HepG2 (cell line): ENCODE measurements at regions not wholly inside any gene's neighbourhood (a gene's known extent, or its start where the extent isn't known, plus 50 kb on each side); places are given as distances from the start of the nearest gene placed in this dataset.

Experiments used
- ARNT ChIP-seq: fragments of 450-650 bp; IDR thresholded peaks from 2 replicates; pipeline ENCODE4 v1.6.1; 2017
- CTCF ChIP-seq: sonication (generic); formaldehyde crosslinking; IDR thresholded peaks from 2 replicates; pipeline ENCODE4 v1.5.0; 2020; ENCODE audit warnings: mild to moderate bottlenecking, missing genetic modification reagents, moderate library complexity
- JUNB ChIP-seq: sonication (generic); formaldehyde crosslinking; IDR thresholded peaks from 2 replicates; pipeline ENCODE4 v1.8.0; 2022; ENCODE audit warnings: missing genetic modification reagents, mild to moderate bottlenecking, borderline replicate concordance
- JUND ChIP-seq: sonication (generic); formaldehyde crosslinking; IDR thresholded peaks from 2 replicates; pipeline ENCODE4 v1.8.0; 2022; ENCODE audit warnings: mild to moderate bottlenecking, missing genetic modification reagents
- TBL1XR1 ChIP-seq: fragments of 150-350 bp; IDR thresholded peaks from 2 replicates; pipeline ENCODE4 v1.6.1; 2014; ENCODE audit warnings: borderline replicate concordance, low read length; ENCODE audit not compliant: partially characterized antibody
- TSC22D2 ChIP-seq: sonication (generic); formaldehyde crosslinking; IDR thresholded peaks from 2 replicates; pipeline ENCODE4 v1.5.1; 2020; ENCODE audit warnings: missing genetic modification reagents, mild to moderate bottlenecking, borderline replicate concordance
- ZBTB33 ChIP-seq: sonication (generic); formaldehyde crosslinking; IDR thresholded peaks from 2 replicates; pipeline ENCODE4 v1.4.0; 2020; ENCODE audit warnings: missing genetic modification reagents
- ZBTB43 ChIP-seq: sonication (generic); formaldehyde crosslinking; conservative IDR thresholded peaks from 2 replicates; pipeline ENCODE4 v1.4.0; 2020; ENCODE audit warnings: missing genetic modification reagents
- ZNF138 ChIP-seq: sonication (generic); formaldehyde crosslinking; IDR thresholded peaks from 2 replicates; pipeline ENCODE4 v1.5.0; 2020; ENCODE audit warnings: mild to moderate bottlenecking, low read depth, missing genetic modification reagents
- ZNF446 ChIP-seq: sonication (generic); formaldehyde crosslinking; IDR thresholded peaks from 2 replicates; pipeline ENCODE4 v1.5.0; 2020; ENCODE audit warnings: mild to moderate bottlenecking, missing genetic modification reagents

- no peak for TF ChIP-seq ZNF138
- TF ChIP-seq TBL1XR1: no peak
- TF ChIP-seq CTCF (CRISPR knock-in tag): no peak
- TF ChIP-seq JUND (CRISPR knock-in tag): no peak
- no peak for TF ChIP-seq TSC22D2 (CRISPR knock-in tag)
- TF ChIP-seq ZBTB33 (CRISPR knock-in tag): no peak
- no peak for TF ChIP-seq ZNF446
- TF ChIP-seq JUNB (CRISPR knock-in tag): no peak
- no peak for TF ChIP-seq ARNT
- TF ChIP-seq ZBTB43 (CRISPR knock-in tag): no peak
These were observed 84.9 kb downstream of the ANKRD60 start for GRCh38 chr20:58143531-58143930.
